Activated CD4-positive, alpha-beta T cell treated with anti-CD3 and anti-CD28 coated beads, Interleukin-2, amount 10 ng/mL, durations not matched to agents 7 days and 5 days (primary cell): ENCODE measurements at regions not wholly inside any gene's neighbourhood (a gene's known extent, or its start where the extent isn't known, plus 50 kb on each side); places are given as distances from the start of the nearest gene placed in this dataset.

Source experiments
- CTCF ChIA-PET: fragments of 350-600 bp; sonication (Branson Sonifier 250); formaldehyde crosslinking; loops from one replicate; lab custom pipeline; 2021; ENCODE audit warnings: antibody characterized with exemption; lab: Charles Lee
- POLR2A ChIA-PET: fragments of 350-600 bp; sonication (Branson Sonifier 250); formaldehyde crosslinking; loops from one replicate; lab custom pipeline; 2021; ENCODE audit warnings: antibody characterized with exemption; lab: Charles Lee
- DNase-seq: peaks from one replicate; pipeline ENCODE4 v3.0.0-alpha.2; 2020
- H3K27ac Mint-ChIP-seq: one replicate; pipeline ENCODE4 v1.8.0; 2021; ENCODE audit warnings: mild to moderate bottlenecking, moderate library complexity, mixed read lengths
- H3K27me3 Mint-ChIP-seq: one replicate; pipeline ENCODE4 v1.8.0; 2021; ENCODE audit warnings: mixed read lengths
- H3K36me3 Mint-ChIP-seq: one replicate; pipeline ENCODE4 v1.8.0; 2021; ENCODE audit warnings: low read depth, mixed read lengths
- H3K4me1 Mint-ChIP-seq: one replicate; pipeline ENCODE4 v1.8.0; 2021; ENCODE audit warnings: mixed read lengths
- H3K4me3 Mint-ChIP-seq: one replicate; pipeline ENCODE4 v1.8.0; 2021; ENCODE audit warnings: mild to moderate bottlenecking, moderate library complexity, mixed read lengths
- H3K9me3 Mint-ChIP-seq: one replicate; pipeline ENCODE4 v1.8.0; 2021; ENCODE audit warnings: mixed read lengths

DNA sequence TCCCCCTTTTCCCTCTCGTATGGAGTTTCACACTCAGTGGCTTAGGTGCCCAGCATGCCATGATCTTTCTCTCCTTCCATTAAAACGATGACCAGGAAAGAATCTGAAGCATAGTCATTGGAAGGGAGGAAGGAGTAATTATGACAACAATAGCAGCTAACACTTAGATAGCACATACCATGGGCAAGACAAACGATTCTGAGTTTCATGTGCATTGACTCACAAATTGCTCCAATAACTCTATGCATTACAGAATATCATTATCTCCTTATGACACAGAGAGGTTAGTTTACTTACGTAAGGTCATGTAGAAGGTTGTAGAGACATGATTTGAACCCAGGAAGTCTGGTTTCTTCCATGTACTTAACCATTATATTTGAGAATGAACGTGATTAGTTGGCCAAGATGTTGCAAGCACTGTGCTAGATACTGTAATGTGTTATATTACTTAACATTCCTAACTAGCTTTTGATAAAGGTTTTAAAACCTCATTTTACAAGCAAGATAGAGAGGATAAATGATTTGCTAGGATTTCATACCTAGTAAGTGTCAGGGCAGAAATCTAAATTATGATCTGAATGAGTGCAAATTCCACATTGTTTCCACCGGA, 162.4 kb downstream of the CAND1 start:
- ChIA-PET CTCF (no interaction called here), POLR2A (no interaction called here)
- Mint-ChIP-seq H3K36me3 (no peaks in the 10 kb centered on the region), H3K27ac (no peak overlapping the region), H3K4me3 (no peak overlapping the region), H3K9me3 (peaks cover 2% of the 10 kb centered on the region), H3K27me3 (peaks cover 2% of the 10 kb centered on the region), H3K4me1 (no peaks in the 10 kb centered on the region)
- DNase-seq = no peak

DNA sequence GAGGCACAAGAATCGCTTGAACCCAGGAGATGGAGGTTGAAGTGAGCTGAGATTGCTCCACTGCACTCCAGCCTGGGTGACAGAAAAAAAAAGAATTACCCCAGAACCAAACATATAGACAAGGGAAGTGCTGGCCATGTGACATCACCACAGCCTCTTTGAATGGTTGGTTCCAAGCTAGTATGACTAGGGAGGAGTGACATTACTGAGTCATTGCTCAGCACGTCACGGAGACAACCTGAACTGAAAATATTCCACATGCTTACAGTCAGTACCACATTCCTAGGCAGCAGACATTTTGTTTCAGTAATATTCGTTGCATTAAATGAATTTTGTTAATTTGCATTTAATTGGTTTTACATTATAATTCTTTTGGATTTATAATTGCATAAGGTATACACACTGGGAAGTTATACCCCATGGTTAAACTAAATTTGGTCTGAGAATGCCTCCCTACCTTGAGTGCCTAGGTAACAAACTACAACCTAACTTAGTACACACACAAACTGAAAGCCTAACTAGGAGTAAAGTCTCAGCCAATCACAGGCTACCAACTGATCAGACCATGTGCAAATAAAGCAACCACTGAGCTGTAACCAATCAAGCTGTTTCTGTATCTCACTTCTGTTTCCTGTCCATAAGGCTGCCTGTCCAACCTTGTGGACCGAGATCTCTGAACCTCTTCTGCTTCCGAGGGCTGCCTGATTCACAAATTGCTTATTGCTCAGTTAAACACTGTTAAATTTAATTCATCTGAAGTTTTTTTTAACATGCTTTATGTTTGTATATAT, 164.4 kb downstream of the CAND1 start:
- ChIA-PET POLR2A (no interaction called here), CTCF (no interaction called here)
- H3K4me1 Mint-ChIP-seq = no peaks in the 10 kb centered on the region
- no peaks in the 10 kb centered on the region for H3K9me3 Mint-ChIP-seq
- H3K27me3 Mint-ChIP-seq = peaks cover 2% of the 10 kb centered on the region
- H3K27ac Mint-ChIP-seq = no peak overlapping the region
- H3K36me3 Mint-ChIP-seq = no peaks in the 10 kb centered on the region
- H3K4me3 Mint-ChIP-seq = no peak overlapping the region
- no peak for DNase-seq

DNA sequence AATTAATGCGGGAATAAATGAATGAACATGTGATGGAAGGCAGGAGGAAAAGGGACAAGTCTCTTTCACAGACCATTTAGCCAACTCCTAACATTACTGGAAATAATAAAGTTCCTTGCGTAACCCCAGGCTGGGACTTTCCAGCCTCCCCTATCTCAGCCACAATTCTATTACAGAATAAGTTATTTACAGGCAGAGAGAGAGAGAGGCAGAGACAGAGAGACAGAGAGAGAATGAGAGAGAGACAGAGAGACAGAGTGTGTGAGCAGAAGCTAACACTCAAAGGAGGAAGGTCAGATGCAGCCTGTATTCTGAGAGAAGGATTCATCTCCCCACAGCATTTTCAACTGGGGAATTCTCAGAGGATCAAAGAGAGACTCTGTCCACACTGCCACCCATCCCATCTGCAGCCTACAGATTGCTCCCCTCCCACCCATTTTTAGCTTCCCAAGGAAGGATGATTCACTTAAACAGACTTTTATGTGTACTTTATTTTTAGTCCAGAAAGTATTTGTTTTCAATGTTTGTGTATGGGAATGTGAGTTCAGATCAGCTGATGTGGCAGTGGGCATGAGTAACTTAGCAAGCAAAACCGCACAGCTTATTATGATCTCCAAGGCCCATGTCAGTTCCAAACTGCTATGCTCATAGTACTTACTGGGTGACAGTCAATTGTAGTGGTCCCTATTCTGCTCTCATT, 165.7 kb downstream of the CAND1 start:
- DNase-seq = no peak
- Mint-ChIP-seq H3K27me3 (peaks cover 2% of the 10 kb centered on the region), H3K4me1 (no peaks in the 10 kb centered on the region), H3K9me3 (no peaks in the 10 kb centered on the region), H3K36me3 (no peaks in the 10 kb centered on the region), H3K27ac (no peak overlapping the region), H3K4me3 (no peak overlapping the region)
- CTCF ChIA-PET = no interaction called here
- POLR2A ChIA-PET = no interaction called here

DNA sequence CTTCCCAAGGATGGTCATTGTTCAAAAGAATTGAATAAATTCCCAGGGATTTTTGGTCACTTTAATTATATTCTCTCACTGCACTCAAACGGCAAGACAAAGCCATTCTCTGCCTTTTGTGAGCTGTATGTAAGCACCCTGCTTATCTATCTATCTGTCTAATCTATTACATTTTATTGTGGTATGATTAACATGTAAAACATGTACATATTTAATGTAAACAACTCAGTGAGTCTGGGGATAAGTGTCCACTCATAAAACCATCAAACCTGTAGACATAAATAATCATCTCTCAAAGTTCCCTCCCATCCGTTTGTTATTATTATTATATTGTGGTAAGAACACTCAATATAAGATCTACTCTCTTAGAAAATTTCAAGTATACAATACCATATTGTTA, 167.1 kb downstream of the CAND1 start:
- no peak for DNase-seq
- ChIA-PET POLR2A (no interaction called here), CTCF (interaction anchor here (0.8 to 1.0 kb wide), 2 partner anchors 27 to 43 kb away, joined by 3 to 6 read pairs; no protein-coding TSS in a partner anchor)
- Mint-ChIP-seq H3K4me3 (no peak overlapping the region), H3K27me3 (peaks cover 5% of the 10 kb centered on the region), H3K4me1 (peaks cover 2% of the 10 kb centered on the region), H3K27ac (no peak overlapping the region), H3K36me3 (no peaks in the 10 kb centered on the region), H3K9me3 (no peaks in the 10 kb centered on the region)

DNA sequence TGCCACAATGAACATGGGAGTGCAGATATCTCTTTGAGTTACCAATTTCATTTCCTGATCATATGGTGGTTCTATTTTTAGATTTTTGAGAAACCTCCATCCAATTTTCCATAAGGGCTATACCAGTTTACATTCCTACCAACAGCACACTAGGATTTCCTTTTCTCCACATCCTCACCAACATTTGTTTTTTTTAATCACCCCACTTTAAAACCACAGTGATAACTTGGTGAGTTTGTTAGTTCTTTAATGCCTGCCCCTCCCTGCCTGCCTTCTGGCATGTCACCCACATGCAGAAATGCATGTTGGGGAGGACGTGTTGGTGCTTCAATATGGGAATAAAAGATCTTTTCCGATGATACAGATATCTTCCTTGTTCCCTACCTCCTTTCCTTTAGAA, 167.9 kb downstream of the CAND1 start:
- Mint-ChIP-seq H3K27ac (no peak overlapping the region), H3K27me3 (peaks cover 7% of the 10 kb centered on the region), H3K4me3 (no peak overlapping the region), H3K4me1 (peaks cover 9% of the 10 kb centered on the region), H3K9me3 (no peaks in the 10 kb centered on the region), H3K36me3 (peaks cover 2% of the 10 kb centered on the region)
- ChIA-PET POLR2A (no interaction called here), CTCF (no interaction called here)
- no peak for DNase-seq

DNA sequence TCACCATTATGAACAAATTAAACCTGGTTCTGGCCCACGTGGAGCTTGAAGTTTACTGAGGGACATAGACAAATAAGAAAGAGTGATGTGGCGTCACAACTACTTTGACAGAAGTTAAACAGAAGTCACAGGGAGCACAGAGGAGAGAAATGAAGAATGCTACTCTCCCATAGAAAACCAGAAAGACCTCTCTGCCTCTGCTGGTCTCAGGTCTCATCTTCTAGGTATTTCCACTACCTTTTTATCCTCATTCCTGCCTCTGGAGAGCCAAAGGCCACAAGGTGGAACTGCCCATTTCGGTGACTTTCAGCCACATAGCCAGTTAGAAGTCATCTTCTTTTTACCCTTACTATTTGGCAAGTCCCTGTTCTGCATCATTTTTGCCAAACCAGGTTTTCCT, 170.5 kb downstream of the CAND1 start:
- peaks cover 7% of the 10 kb centered on the region for H3K27me3 Mint-ChIP-seq

DNA sequence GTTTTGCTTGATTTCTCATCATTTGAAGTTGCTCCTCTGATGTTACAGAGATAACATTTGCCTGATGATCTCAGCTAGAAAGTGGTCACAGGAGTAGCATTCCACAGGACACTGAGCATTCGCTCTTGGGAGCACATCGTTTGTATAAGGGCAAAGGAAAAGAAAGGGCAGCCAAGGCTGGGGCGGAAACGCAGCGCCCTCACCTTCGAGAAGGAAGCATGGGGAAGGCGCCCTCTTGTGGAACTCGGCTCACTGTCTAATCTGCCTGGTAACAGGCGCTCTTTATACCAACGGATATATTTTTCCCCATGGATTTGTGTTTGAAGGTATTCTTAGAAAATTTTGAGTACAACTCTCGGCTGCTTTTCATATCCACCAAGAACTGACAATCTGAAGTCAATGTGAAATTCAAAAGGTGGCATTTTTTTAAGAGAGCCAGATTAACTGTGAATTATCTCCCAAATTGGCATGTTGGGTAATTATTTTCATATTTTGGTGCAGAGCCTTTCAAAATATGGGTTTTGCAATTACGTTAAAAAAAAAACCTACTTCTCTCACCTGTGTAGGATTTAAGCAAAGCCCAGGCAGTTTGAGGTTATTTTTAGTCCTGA, 172.7 kb downstream of the CAND1 start:
- CTCF ChIA-PET = interaction anchor here (1.0 kb wide), 1 partner anchor 16 kb away, joined by 3 read pairs; no protein-coding TSS in a partner anchor
- H3K27ac Mint-ChIP-seq = peak overlapping the region; percentile 57
- peaks cover 5% of the 10 kb centered on the region for H3K27me3 Mint-ChIP-seq
- no peak overlapping the region for H3K4me3 Mint-ChIP-seq
- peak; percentile 83 for DNase-seq
- peaks cover 2% of the 10 kb centered on the region for H3K36me3 Mint-ChIP-seq
- POLR2A ChIA-PET = no interaction called here
- H3K4me1 Mint-ChIP-seq = peaks cover 9% of the 10 kb centered on the region
- no peaks in the 10 kb centered on the region for H3K9me3 Mint-ChIP-seq

More for the DNA sequence above, 170.5 kb downstream of the CAND1 start:
- POLR2A ChIA-PET = no interaction called here
- H3K9me3 Mint-ChIP-seq = no peaks in the 10 kb centered on the region
- no peak for DNase-seq
- no peak overlapping the region for H3K4me3 Mint-ChIP-seq
- no peak overlapping the region for H3K27ac Mint-ChIP-seq
- peaks cover 2% of the 10 kb centered on the region for H3K36me3 Mint-ChIP-seq
- CTCF ChIA-PET = no interaction called here
- peaks cover 9% of the 10 kb centered on the region for H3K4me1 Mint-ChIP-seq

DNA sequence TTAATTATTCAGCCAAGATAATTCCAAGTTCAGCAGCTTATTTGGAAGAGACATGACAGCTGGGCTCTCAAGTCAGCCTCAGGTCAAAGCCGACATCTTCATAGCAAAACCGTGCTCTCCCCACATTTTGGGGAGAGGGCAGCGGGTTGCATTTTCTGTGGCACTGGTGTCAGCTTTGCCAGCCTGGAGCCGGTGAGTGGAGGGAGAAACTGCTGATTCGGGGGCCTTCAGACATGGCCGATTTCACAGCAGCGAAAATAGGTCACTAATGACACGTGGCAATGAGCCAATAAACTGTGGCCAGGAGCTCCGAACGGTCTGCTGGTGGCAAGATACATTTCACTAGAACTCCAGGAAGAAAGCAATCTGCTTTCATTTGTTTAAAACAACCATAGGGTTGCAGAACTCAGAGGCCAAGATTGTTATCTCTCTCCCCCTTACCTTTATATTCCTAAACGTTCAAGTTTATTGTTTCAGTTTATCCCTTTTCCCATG, 173.2 kb downstream of the CAND1 start:
- H3K4me1 Mint-ChIP-seq = peaks cover 9% of the 10 kb centered on the region
- CTCF ChIA-PET = interaction anchor here (1.0 kb wide), 1 partner anchor 16 kb away, joined by 3 read pairs; no protein-coding TSS in a partner anchor
- H3K9me3 Mint-ChIP-seq = no peaks in the 10 kb centered on the region
- H3K4me3 Mint-ChIP-seq = no peak overlapping the region
- no peak for DNase-seq
- POLR2A ChIA-PET = no interaction called here
- peaks cover 2% of the 10 kb centered on the region for H3K36me3 Mint-ChIP-seq
- H3K27ac Mint-ChIP-seq = no peak overlapping the region
- H3K27me3 Mint-ChIP-seq = peaks cover 7% of the 10 kb centered on the region

DNA sequence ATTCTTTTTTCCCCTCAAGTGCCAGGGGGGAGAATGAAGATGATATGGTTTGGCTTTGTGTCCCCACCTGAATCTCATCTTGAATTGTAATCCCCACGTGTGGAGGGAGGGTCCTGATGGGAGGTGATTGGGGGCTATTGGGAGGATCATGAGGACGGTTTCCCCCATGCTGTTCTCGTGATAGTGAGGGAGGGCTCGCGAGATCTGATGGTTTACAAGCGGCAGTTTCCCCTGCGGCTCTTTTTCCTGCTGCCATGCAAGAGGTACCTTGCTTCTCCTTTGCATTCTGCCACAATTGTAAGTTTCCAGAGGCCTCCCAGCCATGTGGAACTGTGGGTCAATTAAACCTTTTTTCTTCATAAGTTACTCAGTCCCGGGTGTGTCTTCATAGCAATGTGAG, 173.7 kb downstream of the CAND1 start:
- ChIA-PET CTCF (interaction anchor here (1.0 kb wide), 1 partner anchor 17 kb away, joined by 3 read pairs; no protein-coding TSS in a partner anchor), POLR2A (no interaction called here)
- Mint-ChIP-seq H3K4me3 (no peak overlapping the region), H3K4me1 (peaks cover 9% of the 10 kb centered on the region), H3K27me3 (peaks cover 9% of the 10 kb centered on the region), H3K27ac (no peak overlapping the region), H3K9me3 (no peaks in the 10 kb centered on the region), H3K36me3 (peaks cover 2% of the 10 kb centered on the region)
- DNase-seq = no peak

DNA sequence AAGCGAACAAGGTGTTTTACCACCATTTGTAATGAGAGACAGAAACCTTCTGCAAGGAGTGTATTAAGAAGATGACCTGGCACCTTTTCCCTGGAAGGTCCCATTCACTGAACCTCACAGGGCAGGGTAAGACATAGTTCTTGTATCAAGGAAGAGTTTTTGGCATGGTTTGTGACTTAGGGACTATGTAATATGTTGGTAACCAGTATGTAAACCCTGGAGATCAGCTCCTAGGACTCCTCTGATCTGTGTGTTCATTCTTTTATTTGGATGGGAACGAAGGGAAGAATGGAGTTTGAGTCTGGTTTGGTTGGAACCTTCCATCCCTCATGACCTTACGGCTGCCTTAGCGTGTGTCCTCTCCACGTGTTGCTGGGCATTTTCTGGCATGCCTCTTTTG, 175.4 kb downstream of the CAND1 start:
- H3K4me1 Mint-ChIP-seq = peaks cover 15% of the 10 kb centered on the region
- DNase-seq = no peak
- peaks cover 9% of the 10 kb centered on the region for H3K27me3 Mint-ChIP-seq
- H3K36me3 Mint-ChIP-seq = peaks cover 8% of the 10 kb centered on the region
- no peak overlapping the region for H3K4me3 Mint-ChIP-seq
- H3K27ac Mint-ChIP-seq = no peak overlapping the region
- no peaks in the 10 kb centered on the region for H3K9me3 Mint-ChIP-seq
- ChIA-PET POLR2A (no interaction called here), CTCF (no interaction called here)

DNA sequence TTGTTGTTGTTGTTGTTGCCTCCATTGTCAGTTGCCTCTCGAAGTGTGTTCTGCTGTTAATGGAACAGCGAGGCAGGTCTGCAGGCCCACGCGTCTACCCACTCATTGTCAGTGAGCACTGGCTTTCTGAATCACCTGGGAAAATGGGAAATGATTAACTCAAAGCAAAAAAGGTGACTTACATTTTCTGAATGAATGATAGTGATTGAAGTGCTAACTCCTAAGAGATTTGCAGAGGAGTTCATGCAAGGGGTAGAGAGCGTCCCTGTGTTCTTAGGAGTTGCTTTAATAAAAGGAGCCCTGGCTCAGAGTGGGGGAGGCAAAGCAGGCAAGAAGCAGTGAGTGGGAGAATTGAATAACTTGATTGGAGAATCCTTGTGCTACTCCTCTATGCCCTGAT, 177.6 kb downstream of the CAND1 start:
- DNase-seq = no peak
- Mint-ChIP-seq H3K27me3 (peaks cover 4% of the 10 kb centered on the region), H3K4me3 (no peak overlapping the region), H3K36me3 (peaks cover 8% of the 10 kb centered on the region), H3K4me1 (peaks cover 24% of the 10 kb centered on the region), H3K27ac (no peak overlapping the region), H3K9me3 (peaks cover 3% of the 10 kb centered on the region)
- ChIA-PET POLR2A (no interaction called here), CTCF (interaction anchor here (0.6 to 1.1 kb wide), 2 partner anchors 11 to 54 kb away, joined by 3 read pairs; no protein-coding TSS in a partner anchor)

DNA sequence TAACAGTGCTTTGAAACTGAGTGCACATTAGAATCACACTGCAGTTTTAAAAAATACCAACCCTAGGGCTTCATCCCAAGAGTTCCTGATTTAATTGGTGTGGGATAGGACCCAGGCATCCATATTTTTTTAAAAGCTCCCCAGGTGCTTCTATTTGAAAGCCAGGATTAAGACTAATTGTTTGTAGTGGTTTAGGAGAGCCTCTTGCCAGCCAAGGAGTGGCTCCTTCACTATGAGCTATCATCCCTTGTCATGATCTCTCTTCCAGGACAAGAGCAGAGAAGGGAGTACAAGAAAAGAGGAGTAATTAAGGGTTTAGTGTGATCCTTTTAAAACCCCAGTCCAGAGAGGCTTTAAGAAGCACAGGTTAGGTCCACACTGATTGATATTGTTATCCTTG, 178.0 kb downstream of the CAND1 start:
- CTCF ChIA-PET = interaction anchor here (0.6 to 1.1 kb wide), 2 partner anchors 11 to 55 kb away, joined by 3 read pairs; no protein-coding TSS in a partner anchor

More for the DNA sequence above, 178.0 kb downstream of the CAND1 start:
- peaks cover 25% of the 10 kb centered on the region for H3K4me1 Mint-ChIP-seq
- H3K4me3 Mint-ChIP-seq = no peak overlapping the region
- H3K9me3 Mint-ChIP-seq = peaks cover 5% of the 10 kb centered on the region
- H3K27me3 Mint-ChIP-seq = peaks cover 4% of the 10 kb centered on the region
- H3K27ac Mint-ChIP-seq = no peak overlapping the region
- POLR2A ChIA-PET = no interaction called here
- peaks cover 8% of the 10 kb centered on the region for H3K36me3 Mint-ChIP-seq
- DNase-seq = no peak
